ENCODE measurements at regions not wholly inside any gene's neighbourhood (a gene's known extent, or its start where the extent isn't known, plus 50 kb on each side); places are given as distances from the start of the nearest gene placed in this dataset.

DNA sequence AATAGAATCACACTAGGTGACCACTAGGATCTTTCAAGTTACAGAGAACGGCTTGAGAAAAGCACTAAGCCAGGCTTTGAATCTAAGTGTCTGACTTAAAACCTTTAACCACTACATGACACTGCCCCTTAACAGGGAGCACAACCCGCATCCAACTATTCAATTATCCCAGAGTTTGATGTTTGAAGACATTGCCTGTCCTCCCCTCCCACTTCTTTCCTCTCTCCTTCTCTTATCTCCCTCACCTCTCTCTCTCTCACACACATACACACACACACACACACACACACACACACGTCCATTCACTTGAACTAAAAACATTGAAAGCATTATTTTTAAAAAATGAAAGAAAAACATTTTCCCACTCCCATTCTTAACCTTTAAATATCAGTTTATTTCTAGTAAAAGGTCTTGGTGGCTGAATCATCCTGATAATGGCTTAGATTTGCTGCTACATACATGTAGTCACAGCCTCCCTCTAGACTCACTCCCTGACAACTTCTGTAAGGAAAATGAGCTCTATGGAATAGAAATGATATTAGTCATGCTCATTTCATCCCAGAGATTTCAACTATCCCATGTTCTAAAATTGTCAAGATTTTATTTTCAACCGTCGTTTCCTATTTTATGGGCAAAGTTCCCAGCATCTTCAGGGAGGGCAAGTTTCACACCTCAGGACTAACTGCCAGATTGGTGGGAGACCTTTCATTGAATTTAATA is 53.5 kb upstream of the RAP1B start:
- TF ChIP-seq, protein P1, sequence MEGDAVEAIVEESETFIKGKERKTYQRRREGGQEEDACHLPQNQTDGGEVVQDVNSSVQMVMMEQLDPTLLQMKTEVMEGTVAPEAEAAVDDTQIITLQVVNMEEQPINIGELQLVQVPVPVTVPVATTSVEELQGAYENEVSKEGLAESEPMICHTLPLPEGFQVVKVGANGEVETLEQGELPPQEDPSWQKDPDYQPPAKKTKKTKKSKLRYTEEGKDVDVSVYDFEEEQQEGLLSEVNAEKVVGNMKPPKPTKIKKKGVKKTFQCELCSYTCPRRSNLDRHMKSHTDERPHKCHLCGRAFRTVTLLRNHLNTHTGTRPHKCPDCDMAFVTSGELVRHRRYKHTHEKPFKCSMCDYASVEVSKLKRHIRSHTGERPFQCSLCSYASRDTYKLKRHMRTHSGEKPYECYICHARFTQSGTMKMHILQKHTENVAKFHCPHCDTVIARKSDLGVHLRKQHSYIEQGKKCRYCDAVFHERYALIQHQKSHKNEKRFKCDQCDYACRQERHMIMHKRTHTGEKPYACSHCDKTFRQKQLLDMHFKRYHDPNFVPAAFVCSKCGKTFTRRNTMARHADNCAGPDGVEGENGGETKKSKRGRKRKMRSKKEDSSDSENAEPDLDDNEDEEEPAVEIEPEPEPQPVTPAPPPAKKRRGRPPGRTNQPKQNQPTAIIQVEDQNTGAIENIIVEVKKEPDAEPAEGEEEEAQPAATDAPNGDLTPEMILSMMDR (IDR thresholded peaks at IDR 0.05; ENCODE audit: low read length): no peak
- TF ChIP-seq EZH2phosphoT487 (IDR thresholded peaks at IDR 0.05; ENCODE audit: low read length): no peak
- no peak for TF ChIP-seq EZH2 (optimal IDR thresholded peaks at IDR 0.05; ENCODE audit: low read depth, low read length)

All from MM.1S (cell line).